Neural cell (in vitro differentiated cells): ENCODE measurements at regions not wholly inside any gene's neighbourhood (a gene's known extent, or its start where the extent isn't known, plus 50 kb on each side); places are given as distances from the start of the nearest gene placed in this dataset.

ENCODE experiments used
- CTCF ChIP-seq: fragments of 450-650 bp; IDR thresholded peaks from 2 replicates; pipeline ENCODE4 v1.5.1; 2014; ENCODE audit warnings: antibody characterized with exemption, mild to moderate bottlenecking, moderate library complexity; ENCODE audit not compliant: poor library complexity, severe bottlenecking
- EP300 ChIP-seq: fragments of 450-650 bp; conservative IDR thresholded peaks from 2 replicates; pipeline ENCODE4 v1.6.1; 2014; ENCODE audit warnings: antibody characterized with exemption, mild to moderate bottlenecking, moderate library complexity; ENCODE audit not compliant: poor library complexity, severe bottlenecking
- EZH2 ChIP-seq: fragments of 200-600, 300-800 bp; shearing (Covaris generic), sonication (generic); IDR thresholded peaks from 2 replicates; pipeline ENCODE4 v1.6.1; 2014; ENCODE audit warnings: antibody characterized with exemption, low read length, borderline replicate concordance, mild to moderate bottlenecking; ENCODE audit not compliant: insufficient read depth, poor library complexity, severe bottlenecking
- POLR2AphosphoS5 ChIP-seq: IDR thresholded peaks from 2 replicates; pipeline ENCODE4 v1.6.1; 2012
- RAD21 ChIP-seq: fragments of 450-650 bp; conservative IDR thresholded peaks from 2 replicates; pipeline ENCODE4 v1.6.1; 2014; ENCODE audit warnings: antibody characterized with exemption, mild to moderate bottlenecking, moderate library complexity
- REST ChIP-seq: IDR thresholded peaks from 2 replicates; pipeline ENCODE4 v1.6.1; 2012; ENCODE audit warnings: borderline replicate concordance
- TAF1 ChIP-seq: IDR thresholded peaks from 2 replicates; pipeline ENCODE4 v1.6.1; 2012; ENCODE audit warnings: low read depth

- TF ChIP-seq CTCF: no peak
- TF ChIP-seq POLR2AphosphoS5: no peak
- TF ChIP-seq EZH2: no peak
- TF ChIP-seq EP300: no peak
- TF ChIP-seq RAD21: no peak
- TF ChIP-seq REST: no peak
- TF ChIP-seq TAF1: no peak
Measured at GRCh38 chr10:6654571-6654970, 74.5 kb upstream of the PRKCQ start.
